ENCODE measurements at regions not wholly inside any gene's neighbourhood (a gene's known extent, or its start where the extent isn't known, plus 50 kb on each side); places are given as distances from the start of the nearest gene placed in this dataset.
"Not testable (repeated sequence)": the region's sequence is repeated elsewhere in the genome, so short reads cannot be mapped to it uniquely, and the experiment has no call there.

DNA sequence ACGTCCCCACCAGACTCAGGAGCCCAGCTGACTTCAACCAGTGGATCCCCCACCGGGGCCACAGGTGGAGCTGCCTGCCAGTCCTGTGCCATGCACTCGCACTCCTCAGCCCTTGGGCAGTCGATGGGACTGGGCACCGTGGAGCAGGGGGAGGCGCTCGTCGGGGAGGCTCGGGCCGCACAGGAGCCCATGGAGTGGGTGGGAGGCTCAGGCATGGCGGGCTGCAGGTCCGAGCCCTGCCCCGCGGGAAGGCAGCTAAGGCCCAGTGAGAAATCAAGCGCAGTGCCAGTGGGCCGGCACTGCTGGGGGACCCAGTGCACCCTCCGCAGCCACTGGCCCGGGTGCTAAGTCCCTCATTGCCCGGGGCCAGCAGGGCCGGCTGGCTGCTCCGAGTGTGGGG, 52.3 kb upstream of the LRRC30 start:
- not testable (repeated sequence) for H3K4me3 ChIP-seq; H3K27ac ChIP-seq; H3K4me1 ChIP-seq; DNase-seq (ENCODE audit: low spot score); H3K27me3 ChIP-seq; H3K9me3 ChIP-seq; H3K36me3 ChIP-seq

DNA sequence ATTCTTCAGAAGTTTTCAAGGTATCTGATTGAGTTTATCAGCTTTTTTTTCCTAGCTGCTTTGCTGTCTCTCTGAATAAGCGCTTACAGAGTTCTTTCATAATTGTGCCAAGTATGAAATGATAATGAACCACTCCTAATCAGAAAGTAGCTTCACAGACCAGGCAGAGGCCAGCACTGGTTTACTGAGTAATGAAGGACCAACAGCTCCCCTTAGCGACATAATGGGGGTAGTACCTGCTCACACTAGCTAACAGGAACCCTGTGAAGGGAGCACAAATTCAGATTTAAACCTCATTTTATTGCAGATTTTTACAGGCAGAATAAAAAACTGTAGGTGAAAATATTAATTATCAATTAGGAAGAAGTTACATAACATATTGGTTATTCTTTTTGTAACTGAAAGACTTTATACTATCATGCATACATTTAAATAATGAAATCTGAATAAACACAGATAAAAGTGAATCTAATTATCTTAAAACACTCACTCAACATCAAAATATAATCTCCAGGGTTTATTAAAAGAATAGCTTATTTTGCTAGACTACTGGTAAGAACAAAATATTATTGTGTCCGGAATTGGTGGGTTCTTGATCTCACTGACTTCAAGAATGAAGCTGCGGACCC, 53.7 kb upstream of the LRRC30 start:
- DNase-seq (ENCODE audit: low spot score), result peak; percentile 73
- Histone ChIP-seq H3K4me3 (no peak overlapping the region), H3K36me3 (no peaks in the 10 kb centered on the region), H3K27ac (no peak overlapping the region), H3K9me3 (no peaks in the 10 kb centered on the region), H3K27me3 (no peaks in the 10 kb centered on the region), H3K4me1 (no peaks in the 10 kb centered on the region)
- TF ChIP-seq, protein P1, sequence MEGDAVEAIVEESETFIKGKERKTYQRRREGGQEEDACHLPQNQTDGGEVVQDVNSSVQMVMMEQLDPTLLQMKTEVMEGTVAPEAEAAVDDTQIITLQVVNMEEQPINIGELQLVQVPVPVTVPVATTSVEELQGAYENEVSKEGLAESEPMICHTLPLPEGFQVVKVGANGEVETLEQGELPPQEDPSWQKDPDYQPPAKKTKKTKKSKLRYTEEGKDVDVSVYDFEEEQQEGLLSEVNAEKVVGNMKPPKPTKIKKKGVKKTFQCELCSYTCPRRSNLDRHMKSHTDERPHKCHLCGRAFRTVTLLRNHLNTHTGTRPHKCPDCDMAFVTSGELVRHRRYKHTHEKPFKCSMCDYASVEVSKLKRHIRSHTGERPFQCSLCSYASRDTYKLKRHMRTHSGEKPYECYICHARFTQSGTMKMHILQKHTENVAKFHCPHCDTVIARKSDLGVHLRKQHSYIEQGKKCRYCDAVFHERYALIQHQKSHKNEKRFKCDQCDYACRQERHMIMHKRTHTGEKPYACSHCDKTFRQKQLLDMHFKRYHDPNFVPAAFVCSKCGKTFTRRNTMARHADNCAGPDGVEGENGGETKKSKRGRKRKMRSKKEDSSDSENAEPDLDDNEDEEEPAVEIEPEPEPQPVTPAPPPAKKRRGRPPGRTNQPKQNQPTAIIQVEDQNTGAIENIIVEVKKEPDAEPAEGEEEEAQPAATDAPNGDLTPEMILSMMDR (IDR thresholded peaks at IDR 0.05), result peak; percentile 49 to 78

DNA sequence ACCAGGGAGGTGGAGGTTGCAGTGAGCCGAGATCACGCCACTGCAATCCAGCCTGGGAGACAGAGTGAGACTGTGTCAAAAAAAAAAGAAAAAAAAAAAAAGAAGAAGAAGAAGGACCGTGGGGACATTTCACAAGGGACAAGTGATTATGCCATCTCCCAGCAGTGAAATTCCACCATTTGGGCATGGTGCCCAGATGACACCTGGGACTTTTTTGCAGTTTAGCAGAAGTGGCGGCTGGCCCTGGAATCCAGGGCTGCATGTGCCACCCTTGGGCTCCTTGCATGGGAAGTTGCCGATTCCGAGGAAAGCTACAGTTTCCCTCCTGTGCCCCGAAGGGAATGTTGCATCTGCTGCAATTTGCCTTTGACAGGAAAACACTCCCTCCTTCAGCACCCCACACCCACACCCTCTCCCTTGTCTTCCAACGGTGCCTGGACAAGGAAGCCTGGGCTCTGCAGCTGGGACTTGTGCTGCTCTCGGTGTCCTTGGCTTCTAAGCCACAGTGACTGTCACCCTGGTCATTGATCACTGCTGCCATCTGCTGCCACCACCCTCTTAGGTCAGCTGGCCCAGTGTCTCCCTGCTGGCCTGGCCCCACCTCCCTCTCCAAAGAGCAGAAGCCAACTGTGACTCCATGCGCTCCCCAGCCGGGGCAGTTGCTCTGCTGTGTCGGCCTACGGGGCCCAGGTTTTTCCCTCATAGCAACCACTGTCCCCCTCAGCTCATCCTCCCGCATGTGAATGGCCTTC, 56.4 kb upstream of the LRRC30 start:
- TF ChIP-seq, protein P1 (IDR thresholded peaks at IDR 0.05), result no peak
- no peaks in the 10 kb centered on the region for H3K27me3 ChIP-seq
- DNase-seq (ENCODE audit: low spot score), result no peak

DNA sequence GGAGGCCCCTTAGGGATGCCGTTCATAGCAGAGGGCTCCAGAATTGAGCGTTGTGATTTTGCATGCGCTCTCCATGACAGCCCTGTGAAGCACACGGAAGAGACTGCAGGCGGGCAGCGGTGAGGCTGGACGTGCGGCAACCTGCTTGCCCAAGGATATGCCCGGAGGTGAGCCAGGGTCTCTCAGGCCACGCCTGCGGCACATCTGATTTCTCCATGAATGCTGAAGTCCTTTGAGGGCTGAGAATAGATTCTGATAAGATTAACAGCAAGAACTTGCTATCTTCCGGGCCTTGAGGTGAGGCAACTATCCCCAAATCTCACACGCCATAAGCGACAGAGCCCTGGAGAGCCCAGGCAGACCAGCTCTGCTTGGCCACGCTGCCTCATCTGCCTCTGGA, 55.6 kb upstream of the LAMA1 start:
- no peaks in the 10 kb centered on the region for H3K36me3 ChIP-seq
- H3K27me3 ChIP-seq, result no peaks in the 10 kb centered on the region
- DNase-seq (ENCODE audit: low spot score), result no peak
- no peaks in the 10 kb centered on the region for H3K4me1 ChIP-seq
- no peak overlapping the region for H3K27ac ChIP-seq
- H3K9me3 ChIP-seq, result no peaks in the 10 kb centered on the region
- TF ChIP-seq, protein P1 (IDR thresholded peaks at IDR 0.05), result no peak
- no peak overlapping the region for H3K4me3 ChIP-seq

More for the DNA sequence above, 56.4 kb upstream of the LRRC30 start:
- Histone ChIP-seq H3K4me3 (no peak overlapping the region), H3K4me1 (no peaks in the 10 kb centered on the region), H3K9me3 (no peaks in the 10 kb centered on the region), H3K36me3 (no peaks in the 10 kb centered on the region), H3K27ac (no peak overlapping the region)

DNA sequence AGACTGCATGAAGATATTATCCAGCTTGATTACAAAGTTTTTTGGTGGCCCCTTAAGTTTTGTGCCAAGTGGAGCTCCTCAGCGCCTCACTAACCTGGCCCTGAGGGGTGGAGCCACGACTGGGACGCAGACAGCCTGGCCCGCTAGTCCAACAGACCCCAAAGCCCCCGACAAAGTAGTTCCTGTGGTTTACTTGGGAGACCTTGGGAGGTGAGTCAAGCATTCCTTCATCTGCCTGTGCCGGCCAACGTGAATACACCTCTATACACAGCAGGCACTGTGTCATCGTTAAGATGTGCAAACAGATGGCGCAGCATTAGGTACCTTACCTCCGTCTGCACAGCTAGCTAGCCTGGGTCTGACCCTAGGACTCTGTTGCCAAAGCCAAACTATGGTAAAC, 55.0 kb upstream of the LAMA1 start:
- H3K27me3 ChIP-seq, result no peaks in the 10 kb centered on the region
- no peak for DNase-seq (ENCODE audit: low spot score)
- no peaks in the 10 kb centered on the region for H3K9me3 ChIP-seq
- H3K4me1 ChIP-seq, result no peaks in the 10 kb centered on the region
- H3K36me3 ChIP-seq, result no peaks in the 10 kb centered on the region
- no peak overlapping the region for H3K4me3 ChIP-seq
- TF ChIP-seq, protein P1 (IDR thresholded peaks at IDR 0.05), result no peak
- no peak overlapping the region for H3K27ac ChIP-seq

DNA sequence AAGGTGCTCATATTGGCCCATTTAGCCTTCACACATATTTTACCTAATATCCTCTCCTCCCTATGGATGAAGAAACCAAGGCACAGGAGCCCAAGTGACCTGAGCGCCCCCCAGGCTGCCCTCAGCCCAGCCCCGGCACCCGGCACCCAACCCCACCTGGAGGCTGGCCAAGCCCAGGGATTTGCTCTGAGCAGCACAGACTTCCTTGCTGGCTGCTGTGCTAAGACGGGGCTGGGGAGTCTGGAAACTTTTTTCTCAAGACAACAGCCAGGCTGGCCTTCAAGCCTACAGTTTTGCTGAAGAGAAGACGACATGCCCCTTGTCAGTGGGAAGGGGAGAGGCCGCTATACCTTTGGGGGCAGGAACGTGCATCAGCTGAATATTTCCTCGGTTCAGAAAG, 52.7 kb upstream of the LAMA1 start:
- peak; percentile 50 for DNase-seq (ENCODE audit: low spot score)
- Histone ChIP-seq H3K9me3 (no peaks in the 10 kb centered on the region), H3K4me1 (no peaks in the 10 kb centered on the region), H3K27me3 (no peaks in the 10 kb centered on the region), H3K27ac (no peak overlapping the region), H3K36me3 (no peaks in the 10 kb centered on the region), H3K4me3 (no peak overlapping the region)
- TF ChIP-seq, protein P1 (IDR thresholded peaks at IDR 0.05), result no peak

Data from right atrium auricular region (tissue), 2 donors.